SH-SY5Y (cell line): ENCODE measurements at regions not wholly inside any gene's neighbourhood (a gene's known extent, or its start where the extent isn't known, plus 50 kb on each side); places are given as distances from the start of the nearest gene placed in this dataset.

Experiments
- GATA2 ChIP-seq: IDR thresholded peaks from 2 replicates; pipeline ENCODE4 v1.6.1; 2011; ENCODE audit warnings: mild to moderate bottlenecking, low read depth, low read length
- GATA3 ChIP-seq: IDR thresholded peaks from 2 replicates; pipeline ENCODE4 v1.6.1; 2011; ENCODE audit warnings: low read depth, mild to moderate bottlenecking, low read length, moderate library complexity

- TF ChIP-seq GATA3 (no peak), GATA2 (no peak)
Measured at GRCh38 chr3:124385996-124386395, 344.3 kb upstream of the UMPS start.
